Kidney tubule cell (primary cell): ENCODE measurements at regions not wholly inside any gene's neighbourhood (a gene's known extent, or its start where the extent isn't known, plus 50 kb on each side); places are given as distances from the start of the nearest gene placed in this dataset.

Experiments
- DNase-seq: peaks from one replicate; pipeline ENCODE4 v3.0.0-alpha.2; 2018; ENCODE audit warnings: low spot score

GRCh38 chr12:114018669-114019068, 52.5 kb upstream of the RBM19 start:
- DNase-seq: no peak
